ENCODE measurements at regions not wholly inside any gene's neighbourhood (a gene's known extent, or its start where the extent isn't known, plus 50 kb on each side); places are given as distances from the start of the nearest gene placed in this dataset.

GRCh38 chr18:68462148-68462547 lies 252.8 kb downstream of the TMX3 start:
- TF ChIP-seq EZH2phosphoT487 (IDR thresholded peaks at IDR 0.05; ENCODE audit: low read depth): no peak
- TF ChIP-seq, protein P1, sequence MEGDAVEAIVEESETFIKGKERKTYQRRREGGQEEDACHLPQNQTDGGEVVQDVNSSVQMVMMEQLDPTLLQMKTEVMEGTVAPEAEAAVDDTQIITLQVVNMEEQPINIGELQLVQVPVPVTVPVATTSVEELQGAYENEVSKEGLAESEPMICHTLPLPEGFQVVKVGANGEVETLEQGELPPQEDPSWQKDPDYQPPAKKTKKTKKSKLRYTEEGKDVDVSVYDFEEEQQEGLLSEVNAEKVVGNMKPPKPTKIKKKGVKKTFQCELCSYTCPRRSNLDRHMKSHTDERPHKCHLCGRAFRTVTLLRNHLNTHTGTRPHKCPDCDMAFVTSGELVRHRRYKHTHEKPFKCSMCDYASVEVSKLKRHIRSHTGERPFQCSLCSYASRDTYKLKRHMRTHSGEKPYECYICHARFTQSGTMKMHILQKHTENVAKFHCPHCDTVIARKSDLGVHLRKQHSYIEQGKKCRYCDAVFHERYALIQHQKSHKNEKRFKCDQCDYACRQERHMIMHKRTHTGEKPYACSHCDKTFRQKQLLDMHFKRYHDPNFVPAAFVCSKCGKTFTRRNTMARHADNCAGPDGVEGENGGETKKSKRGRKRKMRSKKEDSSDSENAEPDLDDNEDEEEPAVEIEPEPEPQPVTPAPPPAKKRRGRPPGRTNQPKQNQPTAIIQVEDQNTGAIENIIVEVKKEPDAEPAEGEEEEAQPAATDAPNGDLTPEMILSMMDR (IDR thresholded peaks at IDR 0.05; ENCODE audit: low read depth, low read length): no peak

Data from OCI-LY3 (cell line).